AG04449 (cell line): ENCODE measurements at regions not wholly inside any gene's neighbourhood (a gene's known extent, or its start where the extent isn't known, plus 50 kb on each side); places are given as distances from the start of the nearest gene placed in this dataset.

Experiments used
- CTCF ChIA-PET: fragments of 350-600 bp; formaldehyde crosslinking; extraction: SDS; loops from one replicate; lab custom pipeline; 2021; ENCODE audit warnings: antibody characterized with exemption; lab: Yijun Ruan, JAX
- POLR2A ChIA-PET: fragments of 400-600, 350-600 bp; formaldehyde crosslinking; extraction: SDS; loops from one replicate; lab custom pipeline; 2020; ENCODE audit warnings: antibody characterized with exemption, inconsistent platforms; lab: Yijun Ruan, JAX
- DNase-seq: peaks from one replicate; pipeline ENCODE4 v3.0.0-alpha.2; 2010; ENCODE audit warnings: low read depth, low spot score
- H3K4me3 ChIP-seq: 2 replicates; pipeline ENCODE4 v1.5.1; 2011; ENCODE audit warnings: low read depth, mild to moderate bottlenecking, control low read depth, low read length
- TF ChIP-seq, protein P1 (sequence below): IDR thresholded peaks from one replicate; pipeline ENCODE4 v1.5.1; 2011; ENCODE audit warnings: mild to moderate bottlenecking, moderate library complexity, low read length, control low read depth, inconsistent platforms; ENCODE audit not compliant: insufficient read depth; ENCODE audit errors: missing control alignments

DNA sequence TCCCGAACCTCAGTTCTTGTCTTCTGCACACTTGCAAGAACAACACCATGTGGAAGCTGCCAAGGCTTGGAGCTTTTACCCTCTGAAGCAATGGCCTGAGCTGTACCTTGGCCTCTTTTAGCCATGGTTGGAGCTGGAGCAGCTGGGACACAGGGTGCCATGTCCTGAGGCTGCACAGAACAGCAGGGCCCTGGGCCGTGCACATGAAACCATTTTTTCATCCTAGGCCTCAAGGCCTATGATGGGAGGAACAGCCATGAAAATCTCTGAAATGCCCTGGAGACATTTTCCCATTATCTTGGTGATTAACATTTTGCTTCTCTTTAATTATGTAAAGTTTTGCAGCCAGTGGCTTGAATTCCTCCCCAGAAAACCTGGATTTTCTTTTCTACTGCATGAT lies 817.8 kb upstream of the CXADR start:
- no peak for DNase-seq
- H3K4me3 ChIP-seq: no peak overlapping the region
- CTCF ChIA-PET: no interaction called here
- TF ChIP-seq, protein P1, sequence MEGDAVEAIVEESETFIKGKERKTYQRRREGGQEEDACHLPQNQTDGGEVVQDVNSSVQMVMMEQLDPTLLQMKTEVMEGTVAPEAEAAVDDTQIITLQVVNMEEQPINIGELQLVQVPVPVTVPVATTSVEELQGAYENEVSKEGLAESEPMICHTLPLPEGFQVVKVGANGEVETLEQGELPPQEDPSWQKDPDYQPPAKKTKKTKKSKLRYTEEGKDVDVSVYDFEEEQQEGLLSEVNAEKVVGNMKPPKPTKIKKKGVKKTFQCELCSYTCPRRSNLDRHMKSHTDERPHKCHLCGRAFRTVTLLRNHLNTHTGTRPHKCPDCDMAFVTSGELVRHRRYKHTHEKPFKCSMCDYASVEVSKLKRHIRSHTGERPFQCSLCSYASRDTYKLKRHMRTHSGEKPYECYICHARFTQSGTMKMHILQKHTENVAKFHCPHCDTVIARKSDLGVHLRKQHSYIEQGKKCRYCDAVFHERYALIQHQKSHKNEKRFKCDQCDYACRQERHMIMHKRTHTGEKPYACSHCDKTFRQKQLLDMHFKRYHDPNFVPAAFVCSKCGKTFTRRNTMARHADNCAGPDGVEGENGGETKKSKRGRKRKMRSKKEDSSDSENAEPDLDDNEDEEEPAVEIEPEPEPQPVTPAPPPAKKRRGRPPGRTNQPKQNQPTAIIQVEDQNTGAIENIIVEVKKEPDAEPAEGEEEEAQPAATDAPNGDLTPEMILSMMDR: no peak
- POLR2A ChIA-PET: no interaction called here

DNA sequence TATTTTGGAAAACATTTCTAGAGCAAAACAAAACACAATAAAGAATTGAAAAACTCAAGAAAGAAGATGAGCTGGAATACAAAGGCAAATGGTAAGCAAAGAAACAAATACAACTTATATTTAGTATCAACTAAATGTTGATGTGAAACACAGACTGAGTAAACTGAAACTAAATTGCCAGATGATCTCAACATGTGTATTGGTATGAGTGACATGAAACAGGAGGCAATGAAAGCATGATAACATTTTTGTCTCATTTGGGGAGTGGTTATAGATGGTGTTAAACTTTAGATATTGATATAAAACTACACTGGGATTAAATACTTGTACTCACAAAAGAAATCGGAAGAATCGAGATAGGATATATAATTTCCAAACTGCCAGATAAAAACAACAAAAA lies 805.6 kb upstream of the CXADR start:
- DNase-seq: no peak
- CTCF ChIA-PET: no interaction called here
- POLR2A ChIA-PET: no interaction called here
- TF ChIP-seq, protein P1: no peak
- no peak overlapping the region for H3K4me3 ChIP-seq

DNA sequence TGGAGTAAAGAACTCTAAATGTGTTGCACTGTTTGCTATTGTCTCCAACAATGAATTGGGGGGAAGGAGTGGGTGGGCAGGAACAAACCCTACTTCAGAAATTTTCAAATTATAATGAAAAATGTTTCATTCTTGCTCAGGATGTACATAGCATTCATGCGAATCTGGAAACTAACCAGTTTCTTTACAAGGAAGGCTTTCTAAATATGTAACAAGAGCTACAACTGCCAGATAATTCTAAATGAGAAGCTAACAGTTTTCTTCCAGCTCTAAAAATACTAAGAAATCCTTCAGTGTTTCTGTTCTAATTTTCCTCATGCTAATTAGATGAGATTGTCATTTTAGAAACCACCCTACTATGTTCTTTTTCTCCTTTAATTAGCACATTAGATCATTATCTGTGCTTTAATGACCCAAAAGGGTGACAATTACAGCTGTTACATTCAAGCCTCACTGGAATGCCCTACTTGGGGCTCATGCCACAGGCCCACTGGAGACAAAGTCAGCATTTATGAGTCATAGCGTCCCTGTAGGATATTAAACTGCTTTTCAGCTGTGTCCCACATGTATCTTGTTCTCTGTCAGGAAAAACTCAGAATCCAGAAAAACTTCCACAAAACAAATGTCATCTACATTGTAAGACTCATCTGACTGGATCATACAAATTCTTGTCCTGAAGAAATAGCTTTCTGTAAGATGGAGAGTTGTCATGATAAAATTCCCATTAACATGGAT lies 804.6 kb upstream of the CXADR start:
- ChIA-PET CTCF (no interaction called here), POLR2A (no interaction called here)
- H3K4me3 ChIP-seq: no peak overlapping the region
- TF ChIP-seq, protein P1: no peak
- DNase-seq: no peak

DNA sequence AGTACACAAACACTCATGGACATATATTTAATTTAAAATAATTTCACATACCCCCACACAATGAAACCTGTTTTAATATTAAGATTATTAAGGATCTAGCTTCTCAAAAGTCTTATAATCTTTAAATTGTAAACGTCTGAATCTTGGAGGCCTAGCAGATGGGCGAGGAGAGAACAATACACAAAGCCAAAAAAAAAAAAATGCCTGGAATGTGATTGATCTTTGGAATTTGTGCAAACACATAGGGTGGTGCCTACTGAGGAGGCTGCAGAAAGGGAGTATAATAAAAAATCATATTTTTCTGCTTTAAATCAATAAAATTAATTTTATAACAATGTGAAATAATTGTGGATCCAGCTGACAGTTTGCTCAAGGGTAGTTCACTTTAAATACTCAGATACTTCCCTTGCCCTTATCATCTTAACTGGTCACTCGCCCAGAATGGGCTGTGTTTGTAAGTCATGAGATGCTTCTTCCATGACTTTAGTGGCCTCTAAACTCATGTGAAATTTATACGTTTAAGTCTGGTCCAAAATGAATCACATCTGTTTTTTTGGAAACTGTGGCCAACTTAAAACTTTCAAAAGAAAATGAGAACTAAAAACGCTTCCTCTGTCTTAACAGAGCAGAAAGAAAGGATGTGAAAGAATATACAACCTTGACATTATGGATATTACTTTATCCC lies 802.8 kb upstream of the CXADR start:
- H3K4me3 ChIP-seq: no peak overlapping the region
- no peak for DNase-seq

DNA sequence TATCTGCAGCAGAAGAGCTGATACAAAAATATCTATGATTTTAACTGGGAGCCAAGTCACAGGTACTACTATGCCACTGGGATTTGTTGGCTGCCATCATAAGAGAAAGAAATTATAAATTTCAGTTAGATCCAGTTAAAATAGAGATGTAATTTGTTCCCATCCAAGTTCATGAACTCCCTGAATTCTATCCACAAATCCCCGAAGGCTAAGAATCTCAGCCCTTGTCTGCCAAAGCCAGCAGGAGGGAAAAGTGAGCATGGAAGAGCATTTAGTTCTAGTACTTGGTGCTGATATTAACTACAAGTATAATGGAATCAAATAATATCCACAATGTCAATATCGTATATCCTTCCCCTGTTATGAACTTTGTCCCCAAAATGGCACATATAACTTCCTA lies 801.1 kb upstream of the CXADR start:
- TF ChIP-seq, protein P1: no peak
- H3K4me3 ChIP-seq: no peak overlapping the region
- no peak for DNase-seq
- ChIA-PET POLR2A (no interaction called here), CTCF (no interaction called here)

More for the DNA sequence above, 802.8 kb upstream of the CXADR start:
- ChIA-PET POLR2A (no interaction called here), CTCF (no interaction called here)
- TF ChIP-seq, protein P1: no peak

DNA sequence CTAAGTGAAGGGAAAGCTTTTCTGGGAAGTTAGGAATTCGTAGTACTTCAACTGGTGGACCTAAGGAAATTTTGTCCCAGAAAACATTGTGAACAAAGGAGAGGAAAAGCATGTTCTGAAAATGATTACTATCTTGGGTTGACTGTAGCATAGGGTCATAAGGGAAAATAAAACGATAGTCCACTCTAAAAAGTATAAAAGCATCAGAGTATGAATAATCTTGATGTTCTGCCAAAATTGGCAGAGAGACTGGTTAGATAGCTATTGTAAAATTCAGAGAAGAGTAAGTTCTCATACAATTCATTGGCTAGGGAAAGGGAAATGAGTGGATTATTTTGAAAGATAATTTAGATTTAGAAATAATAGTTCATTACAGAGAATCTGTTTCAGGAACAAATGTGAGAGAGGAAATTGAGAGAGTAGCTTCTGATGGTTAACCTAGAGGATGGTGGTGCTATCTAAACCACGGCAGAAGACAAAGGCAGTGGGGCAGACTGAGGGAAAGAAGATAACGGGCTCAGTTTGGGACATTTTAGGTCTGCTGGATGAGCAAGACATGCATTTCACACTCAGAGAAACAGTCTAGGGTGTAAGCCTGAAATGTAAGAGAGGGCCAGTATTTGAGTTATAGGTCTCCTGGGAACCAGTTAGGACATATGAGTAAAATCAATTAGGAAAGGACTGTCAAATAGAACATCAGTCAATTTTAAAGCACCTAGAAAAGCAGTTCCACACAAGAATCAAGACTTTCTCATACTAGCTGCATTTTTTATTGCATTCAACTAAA lies 799.3 kb upstream of the CXADR start:
- no peak for DNase-seq
- no peak overlapping the region for H3K4me3 ChIP-seq
- ChIA-PET CTCF (no interaction called here), POLR2A (no interaction called here)
- TF ChIP-seq, protein P1: no peak
